HUES48 (cell line): ENCODE measurements at regions not wholly inside any gene's neighbourhood (a gene's known extent, or its start where the extent isn't known, plus 50 kb on each side); places are given as distances from the start of the nearest gene placed in this dataset.
"Not testable (repeated sequence)": the region's sequence is repeated elsewhere in the genome, so short reads cannot be mapped to it uniquely, and the experiment has no call there.

ENCODE experiments used
- H3K27ac ChIP-seq: one replicate; pipeline ENCODE4 v1.7.0; 2013; ENCODE audit warnings: low read depth, low read length, inconsistent platforms
- H3K27me3 ChIP-seq: 2 replicates; pipeline ENCODE4 v1.6.1; 2013; ENCODE audit warnings: mild to moderate bottlenecking, low read length; ENCODE audit not compliant: control insufficient read depth, insufficient read depth
- H3K36me3 ChIP-seq: 2 replicates; pipeline ENCODE4 v1.6.1; 2013; ENCODE audit warnings: low read length; ENCODE audit not compliant: control insufficient read depth, insufficient read depth
- H3K4me1 ChIP-seq: 2 replicates; pipeline ENCODE4 v1.6.1; 2013; ENCODE audit warnings: mild to moderate bottlenecking, low read length; ENCODE audit not compliant: control insufficient read depth, insufficient read depth
- H3K4me3 ChIP-seq: 2 replicates; pipeline ENCODE4 v1.5.1; 2013; ENCODE audit warnings: mild to moderate bottlenecking, low read depth, low read length
- H3K9ac ChIP-seq: 2 replicates; pipeline ENCODE4 v1.6.1; 2013; ENCODE audit warnings: mild to moderate bottlenecking, low read depth, low read length, moderate library complexity
- H3K9me3 ChIP-seq: 2 replicates; pipeline ENCODE4 v1.6.1; 2013; ENCODE audit warnings: low read length; ENCODE audit not compliant: control insufficient read depth, insufficient read depth

DNA sequence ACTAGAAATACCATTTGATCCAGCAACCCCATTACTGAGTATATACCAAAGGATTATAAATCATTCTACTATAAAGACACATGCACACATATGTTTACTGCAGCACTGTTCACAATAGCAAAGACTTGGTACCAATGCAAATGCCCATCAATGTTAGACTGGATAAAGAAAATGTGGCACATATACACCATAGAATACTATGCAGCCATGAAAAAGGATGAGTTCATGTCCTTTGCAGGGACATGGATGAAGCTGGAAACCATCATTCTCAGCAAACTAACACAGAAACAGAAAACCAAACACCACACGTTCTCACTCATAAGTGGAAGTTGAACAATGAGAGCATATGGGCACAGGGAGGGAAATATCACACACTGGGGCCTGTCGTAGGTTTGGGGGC, 106.0 kb downstream of the SPATA18 start:
- not testable (repeated sequence) for H3K36me3 ChIP-seq, H3K4me3 ChIP-seq, H3K27me3 ChIP-seq, H3K9me3 ChIP-seq, H3K4me1 ChIP-seq, H3K9ac ChIP-seq, H3K27ac ChIP-seq

DNA sequence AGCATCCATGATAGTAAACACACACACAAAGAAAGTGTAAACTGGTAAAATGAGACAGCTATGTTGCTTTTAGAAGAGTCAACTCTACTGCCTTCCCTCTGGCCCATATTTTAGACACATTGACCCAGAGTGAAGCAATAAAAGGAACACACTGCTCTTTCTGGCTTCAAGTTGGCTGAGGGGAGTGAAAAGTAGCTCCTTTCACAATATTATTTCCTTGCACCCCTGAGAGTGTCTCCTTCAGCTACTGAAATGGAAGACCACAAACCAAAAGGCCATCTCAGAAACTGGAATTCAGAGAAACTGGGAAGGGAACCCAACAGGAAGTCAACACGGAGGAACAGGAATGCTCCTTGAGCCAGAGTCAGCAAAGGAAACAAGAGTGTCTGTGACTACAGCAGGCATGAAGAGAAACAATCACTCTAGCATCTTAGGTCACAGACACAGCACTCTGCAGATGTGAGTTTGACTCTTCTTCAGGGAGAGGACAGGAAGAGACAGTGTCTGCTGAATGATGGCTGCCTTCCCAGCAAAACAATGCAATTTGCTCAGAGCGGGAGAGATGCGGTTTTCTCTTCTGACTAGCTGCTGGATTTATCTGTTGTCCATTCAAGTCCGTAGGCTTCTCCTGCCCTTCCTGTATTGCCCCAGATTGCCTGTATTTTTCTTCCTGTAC, 106.7 kb downstream of the SPATA18 start:
- Histone ChIP-seq H3K4me1 (no peaks in the 10 kb centered on the region), H3K9me3 (no peaks in the 10 kb centered on the region), H3K27ac (no peak overlapping the region), H3K27me3 (no peaks in the 10 kb centered on the region), H3K9ac (no peak overlapping the region), H3K4me3 (no peak overlapping the region), H3K36me3 (no peaks in the 10 kb centered on the region)

DNA sequence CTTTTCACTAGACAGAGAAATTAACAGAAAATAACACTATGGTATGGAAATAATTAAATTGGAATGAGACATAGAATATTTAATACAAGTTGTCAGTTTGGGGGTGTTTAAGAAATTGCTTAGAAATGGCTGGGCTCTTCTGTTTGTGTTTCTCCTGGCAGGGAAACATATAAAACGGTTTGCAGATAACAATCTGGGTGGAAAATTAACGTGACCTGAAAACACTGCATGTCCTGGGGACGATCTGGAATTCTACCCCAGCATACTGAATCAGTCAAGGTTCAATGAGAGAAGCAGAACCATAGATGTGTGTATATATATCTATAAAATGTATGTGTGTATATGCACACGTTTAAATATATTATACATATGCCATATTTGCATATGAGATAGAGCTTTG, 109.8 kb downstream of the SPATA18 start:
- Histone ChIP-seq H3K9ac (no peak overlapping the region), H3K9me3 (no peaks in the 10 kb centered on the region), H3K27me3 (no peaks in the 10 kb centered on the region), H3K4me1 (no peaks in the 10 kb centered on the region), H3K4me3 (no peak overlapping the region), H3K36me3 (no peaks in the 10 kb centered on the region), H3K27ac (no peak overlapping the region)

DNA sequence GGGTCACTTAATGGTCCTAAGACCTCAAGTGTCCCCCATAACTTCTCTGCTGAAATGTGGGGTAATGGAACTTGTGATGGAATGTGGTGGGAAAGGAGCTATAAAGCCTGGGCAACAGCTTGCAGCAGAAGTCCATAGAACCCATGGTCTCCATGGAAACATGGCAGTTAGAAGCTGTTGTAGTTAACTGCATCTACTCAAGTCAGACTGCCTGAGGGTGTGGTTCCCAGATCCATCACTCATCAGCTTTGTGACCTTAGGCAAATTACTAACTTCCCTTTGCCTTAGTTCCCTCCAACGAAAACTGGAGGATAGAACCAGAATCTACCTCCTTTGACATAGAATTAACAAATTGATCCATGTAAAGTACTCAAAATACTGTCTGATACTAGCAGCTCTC, 113.0 kb downstream of the SPATA18 start:
- H3K9me3 ChIP-seq, result no peaks in the 10 kb centered on the region
- H3K27ac ChIP-seq, result no peak overlapping the region
- no peaks in the 10 kb centered on the region for H3K27me3 ChIP-seq
- no peak overlapping the region for H3K4me3 ChIP-seq
- H3K4me1 ChIP-seq, result no peaks in the 10 kb centered on the region
- no peaks in the 10 kb centered on the region for H3K36me3 ChIP-seq
- no peak overlapping the region for H3K9ac ChIP-seq

DNA sequence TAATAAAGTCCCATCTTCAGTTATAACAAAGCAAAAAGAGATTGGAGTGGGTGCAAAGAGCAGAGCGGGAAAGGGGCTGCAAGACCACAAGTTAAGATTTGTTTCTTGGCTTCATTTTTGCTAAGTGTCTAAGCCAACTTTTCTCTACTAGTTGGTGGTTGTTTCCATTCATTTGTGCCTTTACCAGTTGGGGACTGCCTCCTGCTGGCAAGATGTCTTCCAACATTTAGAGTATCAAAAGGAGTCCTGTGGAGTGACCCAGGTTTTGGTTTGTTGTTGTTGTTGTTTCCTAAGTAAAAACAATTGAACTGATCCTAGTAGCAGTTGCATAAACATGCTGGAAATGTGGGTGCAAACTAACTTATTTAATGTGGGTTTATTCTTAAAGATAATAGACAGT, 121.1 kb downstream of the SPATA18 start:
- H3K27me3 ChIP-seq, result peaks cover 6% of the 10 kb centered on the region; the same call in 1 of the 2 replicates
- H3K4me1 ChIP-seq, result peaks cover 4% of the 10 kb centered on the region; the same call in 1 of the 2 replicates
- no peak overlapping the region for H3K4me3 ChIP-seq
- no peaks in the 10 kb centered on the region for H3K36me3 ChIP-seq
- peak overlapping the region; percentile 25 for H3K27ac ChIP-seq
- H3K9ac ChIP-seq, result no peak overlapping the region
- no peaks in the 10 kb centered on the region for H3K9me3 ChIP-seq

DNA sequence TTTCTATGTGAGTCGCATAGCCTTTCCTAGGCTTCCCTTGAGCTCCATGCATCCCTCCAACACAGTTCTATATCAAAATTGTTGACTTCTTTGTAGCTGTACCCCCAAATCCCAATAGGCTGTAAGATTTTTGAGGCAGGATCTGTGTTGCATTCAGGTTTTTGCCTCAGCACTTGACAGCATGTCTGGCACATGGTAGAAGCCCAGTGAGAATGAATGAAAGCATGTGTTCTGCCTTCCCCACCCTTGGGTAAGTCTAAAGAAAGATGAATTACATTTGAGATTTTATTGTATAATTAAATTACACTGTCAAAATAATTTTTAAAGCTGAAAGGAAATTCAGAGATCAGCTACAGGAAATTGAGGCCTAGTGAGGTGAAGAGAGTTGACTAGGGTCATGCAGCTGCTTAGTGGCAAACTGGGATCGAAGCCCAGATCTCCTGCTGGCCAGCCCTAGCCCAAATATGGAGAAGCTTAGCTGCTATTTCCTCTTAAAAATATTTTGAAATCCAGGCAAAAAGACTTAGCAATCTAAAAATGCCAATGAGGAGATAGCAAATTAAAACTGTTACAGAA, 122.5 kb downstream of the SPATA18 start:
- Histone ChIP-seq H3K4me1 (peaks cover 4% of the 10 kb centered on the region; the same call in 1 of the 2 replicates), H3K27me3 (peaks cover 6% of the 10 kb centered on the region; the same call in 1 of the 2 replicates), H3K27ac (no peak overlapping the region), H3K9me3 (no peaks in the 10 kb centered on the region), H3K36me3 (no peaks in the 10 kb centered on the region), H3K9ac (no peak overlapping the region), H3K4me3 (no peak overlapping the region)

DNA sequence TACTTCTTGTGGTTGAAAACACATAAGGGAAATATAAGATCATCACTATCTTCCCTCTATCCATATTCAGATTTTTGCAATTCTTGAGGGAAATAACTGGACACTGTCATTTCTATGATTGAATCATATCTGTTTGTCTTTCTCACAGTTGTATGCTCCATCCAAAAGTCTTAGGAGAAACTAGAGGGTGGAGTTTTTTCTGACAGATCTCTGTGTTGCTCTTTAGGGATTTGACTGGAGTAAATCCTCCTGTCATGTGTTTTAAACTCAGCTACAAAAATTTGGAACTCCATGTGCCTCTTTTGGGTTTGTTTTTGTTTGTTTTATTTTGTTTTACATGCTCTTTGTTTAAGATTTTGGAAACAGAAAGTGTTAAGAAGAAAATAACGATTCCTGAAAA, 136.5 kb downstream of the SPATA18 start:
- H3K4me1 ChIP-seq, result no peaks in the 10 kb centered on the region
- H3K27me3 ChIP-seq, result no peaks in the 10 kb centered on the region
- no peak overlapping the region for H3K4me3 ChIP-seq
- H3K27ac ChIP-seq, result no peak overlapping the region
- no peaks in the 10 kb centered on the region for H3K36me3 ChIP-seq
- H3K9me3 ChIP-seq, result no peaks in the 10 kb centered on the region
- H3K9ac ChIP-seq, result no peak overlapping the region

DNA sequence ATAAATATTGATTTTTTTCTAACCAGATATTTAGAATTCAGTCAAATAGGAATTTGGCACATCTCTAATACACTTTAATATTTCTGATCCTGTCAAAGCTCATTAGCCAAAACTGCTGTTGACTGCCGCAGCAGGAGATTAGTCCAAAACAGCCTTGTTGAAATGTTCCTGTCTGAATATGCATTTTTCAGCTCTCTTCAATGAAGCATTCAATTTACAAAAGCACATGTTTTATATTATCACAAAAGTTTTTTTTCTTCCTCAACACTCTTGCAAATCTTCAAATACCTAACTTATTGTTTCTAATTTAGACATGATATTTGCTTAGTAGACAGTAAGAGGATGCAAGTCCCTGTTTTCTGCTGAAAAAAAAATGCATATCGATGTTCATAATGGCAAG, 140.9 kb downstream of the SPATA18 start:
- no peak overlapping the region for H3K27ac ChIP-seq
- H3K4me1 ChIP-seq, result no peaks in the 10 kb centered on the region
- no peaks in the 10 kb centered on the region for H3K9me3 ChIP-seq
- no peak overlapping the region for H3K4me3 ChIP-seq
- no peak overlapping the region for H3K9ac ChIP-seq
- no peaks in the 10 kb centered on the region for H3K36me3 ChIP-seq
- H3K27me3 ChIP-seq, result no peaks in the 10 kb centered on the region

DNA sequence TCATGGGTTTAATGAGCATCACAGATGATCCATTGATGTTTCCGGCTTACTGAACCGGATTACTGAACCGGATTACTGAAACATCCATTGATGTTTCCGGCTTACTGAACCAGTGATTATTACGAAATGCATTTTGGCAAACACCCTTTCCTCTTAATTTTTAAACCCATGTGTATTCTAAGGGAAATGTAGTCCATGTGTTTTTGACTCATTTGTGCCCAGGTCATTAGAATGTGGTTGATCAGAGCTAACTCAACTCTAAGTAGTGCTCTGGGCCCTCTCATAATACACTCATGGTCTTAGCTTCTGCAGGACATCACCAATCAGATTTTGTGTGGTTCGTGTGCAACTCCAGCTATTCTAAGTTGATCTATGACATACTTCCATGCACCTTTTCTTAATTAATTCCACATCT, 141.6 kb downstream of the SPATA18 start:
- H3K9ac ChIP-seq, result no peak overlapping the region
- H3K9me3 ChIP-seq, result no peaks in the 10 kb centered on the region
- no peaks in the 10 kb centered on the region for H3K36me3 ChIP-seq
- no peaks in the 10 kb centered on the region for H3K27me3 ChIP-seq
- H3K27ac ChIP-seq, result no peak overlapping the region
- H3K4me3 ChIP-seq, result no peak overlapping the region
- no peaks in the 10 kb centered on the region for H3K4me1 ChIP-seq

DNA sequence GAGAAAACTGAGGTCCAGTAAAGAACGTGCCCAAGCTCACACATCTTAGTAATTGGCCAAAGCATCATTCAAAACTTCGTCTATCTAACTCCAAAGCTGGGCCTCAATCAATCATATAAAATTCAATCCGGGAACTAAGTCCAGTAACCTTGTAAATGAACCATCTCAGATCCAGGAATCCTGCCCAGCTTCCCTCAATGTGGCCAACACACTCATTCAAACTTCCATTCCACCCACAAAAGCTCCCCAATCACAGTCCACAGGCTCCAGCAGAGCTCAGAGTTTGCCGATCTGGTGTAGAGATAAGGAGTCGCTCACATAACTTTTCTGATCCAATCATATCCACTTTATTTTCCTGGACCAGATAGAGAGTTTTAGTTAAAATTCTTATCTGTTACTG, 144.8 kb downstream of the SPATA18 start:
- H3K4me3 ChIP-seq, result no peak overlapping the region
- H3K4me1 ChIP-seq, result peaks cover 10% of the 10 kb centered on the region; the same call in 1 of the 2 replicates
- H3K36me3 ChIP-seq, result no peaks in the 10 kb centered on the region
- no peaks in the 10 kb centered on the region for H3K9me3 ChIP-seq
- H3K27ac ChIP-seq, result no peak overlapping the region
- no peak overlapping the region for H3K9ac ChIP-seq
- H3K27me3 ChIP-seq, result no peaks in the 10 kb centered on the region

DNA sequence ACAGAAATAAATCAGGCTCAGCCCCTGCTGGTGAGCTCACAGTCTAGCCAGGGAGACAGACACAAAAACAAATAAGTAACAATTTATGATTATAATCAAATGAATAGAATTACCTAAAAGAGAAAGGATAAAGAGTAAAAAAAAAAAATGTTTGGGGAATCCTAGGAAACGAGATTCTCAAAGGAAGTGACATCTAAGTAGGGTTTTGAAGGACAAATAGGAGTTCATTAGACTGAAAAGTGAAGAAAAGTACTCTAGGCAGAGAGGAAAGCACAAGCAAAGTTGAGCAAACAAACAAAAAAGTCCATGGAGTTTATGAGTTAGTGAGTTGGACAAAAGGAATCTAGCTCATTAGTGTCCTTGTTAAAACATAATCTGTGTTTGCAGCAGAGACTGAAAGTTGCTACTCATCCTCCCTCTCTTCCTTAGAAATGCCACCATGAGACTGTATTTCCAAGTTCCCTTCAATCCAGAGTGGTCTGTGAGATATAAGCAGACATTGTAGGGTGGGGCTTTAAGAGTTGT, 145.6 kb downstream of the SPATA18 start:
- Histone ChIP-seq H3K27me3 (no peaks in the 10 kb centered on the region), H3K4me3 (no peak overlapping the region), H3K27ac (no peak overlapping the region), H3K9ac (no peak overlapping the region), H3K4me1 (peaks cover 12% of the 10 kb centered on the region; the same call in 1 of the 2 replicates), H3K9me3 (no peaks in the 10 kb centered on the region), H3K36me3 (no peaks in the 10 kb centered on the region)
